NCI-H146 treated with DMSO at 0.1 percent for 48 hours (cell line): ENCODE measurements at regions not wholly inside any gene's neighbourhood (a gene's known extent, or its start where the extent isn't known, plus 50 kb on each side); places are given as distances from the start of the nearest gene placed in this dataset.

ENCODE experiments used
- DNase-seq: peaks from one replicate; lab custom pipeline; 2025; ENCODE audit not compliant: unreplicated experiment; lab: John Stamatoyannopoulos, UW

DNA sequence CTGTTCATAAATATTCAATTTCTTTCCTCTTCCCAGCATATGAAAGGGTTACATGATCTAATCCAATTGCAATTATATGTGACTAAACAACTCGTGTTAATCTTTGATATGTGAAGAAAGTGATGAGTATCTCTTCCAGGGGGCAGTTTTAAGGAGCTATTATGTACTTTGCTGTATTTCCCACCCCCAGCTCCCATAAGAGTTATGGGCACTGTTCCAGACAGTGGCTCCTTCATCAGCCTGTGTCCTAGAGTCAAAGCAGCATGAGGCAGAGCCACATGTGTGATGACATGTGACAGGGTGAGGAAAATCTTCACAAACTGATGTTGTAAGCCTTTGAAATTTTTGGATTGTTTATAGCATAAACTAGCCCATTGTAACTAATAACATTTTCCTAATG is 315.4 kb downstream of the DIPK2A start:
- no peak for DNase-seq

- DNase-seq = no peak
These were observed 317.4 kb downstream of the DIPK2A start for GRCh38 chr3:144289057-144289456.

GRCh38 chr3:144294659-144295538 is 323.3 kb downstream of the DIPK2A start:
- no peak for DNase-seq

DNA sequence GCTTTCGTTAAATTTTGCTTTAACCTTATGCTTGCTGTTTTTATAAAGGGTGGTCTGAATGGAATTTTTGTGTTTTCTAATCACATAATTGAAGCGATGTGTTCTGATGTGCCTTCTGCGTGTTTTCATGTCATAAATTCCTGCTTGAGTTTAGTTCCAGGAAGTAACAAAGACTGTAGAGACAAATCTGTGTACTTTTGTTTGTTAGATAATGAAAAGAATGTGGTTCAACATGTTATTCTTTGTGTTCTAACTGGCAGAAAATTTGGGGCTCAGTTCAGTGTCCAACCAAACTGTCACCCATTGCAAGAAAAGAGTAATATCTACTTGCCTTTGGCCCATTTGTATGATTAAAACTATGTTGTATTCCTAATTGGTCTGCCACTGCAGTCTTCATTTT is 324.0 kb downstream of the DIPK2A start:
- DNase-seq = no peak

DNA sequence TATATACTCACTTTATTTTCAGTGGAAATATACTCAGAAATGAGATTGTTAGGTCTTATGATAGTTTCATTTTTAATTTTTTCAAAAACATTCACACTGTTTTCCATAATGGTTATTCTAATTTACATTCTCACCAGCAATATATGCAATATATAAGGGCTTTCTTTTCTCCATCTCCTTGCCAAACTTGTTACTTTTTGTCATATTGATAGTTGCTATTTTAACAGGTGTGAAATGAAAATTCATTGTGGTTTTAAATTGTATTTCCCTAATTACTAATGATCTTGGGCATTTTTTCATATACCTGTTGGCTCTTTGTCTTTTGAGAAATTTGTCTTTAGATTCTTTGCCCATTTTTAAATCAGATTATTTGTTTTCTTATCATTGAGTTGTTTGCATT is 325.2 kb downstream of the DIPK2A start:
- no peak for DNase-seq

DNA sequence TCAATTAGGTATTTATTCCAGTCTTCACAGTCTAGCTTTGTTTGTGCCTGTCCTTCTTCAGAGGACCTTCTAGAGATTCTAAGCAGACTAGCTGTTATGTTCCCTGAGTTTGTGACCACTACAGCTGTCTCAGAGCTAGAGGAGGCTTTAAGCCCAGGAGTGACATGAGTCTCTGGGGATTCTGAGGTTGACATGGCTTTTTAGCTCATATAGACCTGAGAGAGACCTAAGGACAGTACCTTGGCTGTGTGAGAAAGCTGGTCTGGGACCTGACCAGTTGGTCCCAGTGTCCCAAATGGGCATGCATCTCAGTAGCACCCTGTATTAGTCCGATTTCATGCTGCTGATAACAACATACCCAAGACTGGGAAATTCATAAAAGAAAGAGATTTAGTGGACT is 330.2 kb downstream of the DIPK2A start:
- DNase-seq = no peak

DNA sequence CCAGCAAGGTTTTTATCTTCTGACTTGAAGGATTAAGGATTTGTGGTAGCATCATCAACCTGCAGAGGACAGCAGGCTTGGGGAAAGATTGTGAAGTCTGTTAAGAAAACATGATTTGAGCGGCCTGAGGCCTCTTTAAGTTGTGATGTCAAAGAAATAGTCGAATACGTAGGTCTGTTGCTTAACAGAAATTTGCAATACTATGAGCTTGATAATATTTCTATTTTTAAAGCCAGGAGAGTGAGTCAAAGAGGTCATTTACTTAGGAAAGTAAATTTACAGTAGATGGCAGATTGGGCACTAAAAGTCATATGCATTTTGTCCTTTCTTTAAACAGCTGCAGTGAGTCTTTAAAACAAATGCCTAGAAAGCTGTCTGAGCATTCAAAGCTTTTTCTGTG is 336.3 kb downstream of the DIPK2A start:
- DNase-seq = no peak

DNA sequence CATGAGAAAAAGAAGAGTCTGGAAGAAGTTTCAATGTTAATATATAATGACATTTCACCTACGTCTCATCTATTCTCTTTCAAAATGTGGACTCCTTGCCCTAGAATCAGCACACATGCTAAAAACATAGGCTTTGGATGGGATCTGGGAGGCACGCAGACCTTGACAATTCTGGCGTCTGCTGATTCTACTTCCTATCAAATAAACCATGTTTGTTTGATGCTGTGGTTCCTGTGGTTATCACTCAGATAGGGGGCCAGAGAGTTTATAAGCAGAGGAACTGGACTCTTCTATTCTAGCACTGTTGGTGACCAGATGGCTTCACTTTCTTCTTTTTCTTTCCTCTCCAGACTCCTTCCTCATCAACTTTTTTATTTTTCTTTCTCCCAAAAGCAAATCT is 336.8 kb downstream of the DIPK2A start:
- peak; percentile 37 for DNase-seq

- no peak for DNase-seq
These were observed 341.1 kb downstream of the DIPK2A start for GRCh38 chr3:144312702-144313101.

DNA sequence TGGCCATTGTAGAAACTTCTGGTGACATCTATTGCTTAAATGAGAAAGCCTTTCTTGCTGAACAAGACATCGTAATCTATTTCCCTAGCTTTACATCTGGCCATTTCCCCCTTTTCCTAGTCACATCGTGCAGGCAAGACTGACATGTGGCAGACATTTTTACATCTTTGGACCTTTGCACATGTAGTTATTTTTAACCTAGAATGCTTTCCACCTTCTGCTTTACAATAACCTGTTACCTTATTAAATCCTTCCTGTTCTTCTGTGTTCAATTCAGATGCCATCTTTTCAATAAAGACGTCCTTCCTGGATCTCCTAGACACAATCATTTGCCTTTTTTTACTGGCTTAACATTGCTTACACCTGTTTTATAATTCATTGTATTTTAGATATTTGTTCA is 343.3 kb downstream of the DIPK2A start:
- no peak for DNase-seq

GRCh38 chr3:144317961-144318360 is 346.3 kb downstream of the DIPK2A start:
- DNase-seq = no peak

GRCh38 chr3:144324076-144324475 is 352.5 kb downstream of the DIPK2A start:
- DNase-seq = no peak

GRCh38 chr3:144332868-144333267 is 361.2 kb downstream of the DIPK2A start:
- no peak for DNase-seq

DNA sequence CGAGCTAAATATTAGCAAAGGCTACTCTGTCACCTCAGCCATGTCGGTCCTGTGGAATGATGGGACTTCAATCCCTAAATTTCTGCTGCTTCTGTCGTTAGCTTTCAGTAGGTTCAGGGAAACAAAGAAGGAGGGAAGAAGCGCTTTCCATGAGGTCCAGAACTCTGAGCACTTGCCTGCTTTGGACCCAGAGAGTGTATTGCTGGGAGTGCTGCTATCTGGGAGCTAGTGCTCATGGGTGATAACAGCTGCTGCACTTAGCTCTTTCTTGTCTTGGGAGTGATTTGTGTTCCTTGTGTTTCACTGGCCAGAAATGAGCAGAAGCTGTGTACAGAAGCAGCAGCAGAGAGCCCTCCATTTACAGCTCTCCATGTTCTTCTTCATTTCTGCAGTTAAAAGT is 369.8 kb downstream of the DIPK2A start:
- DNase-seq = no peak

DNA sequence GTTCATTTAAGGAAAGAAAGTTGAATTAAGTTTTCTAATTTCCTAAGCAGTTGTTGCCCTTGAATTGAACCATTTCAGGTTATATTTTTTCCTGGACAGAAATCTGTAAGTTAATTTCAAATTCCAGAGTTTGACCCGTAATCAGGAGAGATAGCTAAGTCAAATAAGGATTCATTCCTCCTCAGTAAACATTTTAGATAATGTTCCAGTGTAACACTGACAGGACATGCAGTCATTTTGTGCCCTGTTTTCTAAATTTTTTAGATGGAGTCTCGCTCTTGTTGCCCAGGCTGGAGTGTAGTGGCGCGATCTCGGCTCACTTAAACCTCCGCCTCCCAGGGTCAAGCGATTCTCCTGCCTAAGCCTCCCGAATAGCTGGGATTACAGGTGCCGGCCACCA is 371.7 kb downstream of the DIPK2A start:
- no peak for DNase-seq

DNA sequence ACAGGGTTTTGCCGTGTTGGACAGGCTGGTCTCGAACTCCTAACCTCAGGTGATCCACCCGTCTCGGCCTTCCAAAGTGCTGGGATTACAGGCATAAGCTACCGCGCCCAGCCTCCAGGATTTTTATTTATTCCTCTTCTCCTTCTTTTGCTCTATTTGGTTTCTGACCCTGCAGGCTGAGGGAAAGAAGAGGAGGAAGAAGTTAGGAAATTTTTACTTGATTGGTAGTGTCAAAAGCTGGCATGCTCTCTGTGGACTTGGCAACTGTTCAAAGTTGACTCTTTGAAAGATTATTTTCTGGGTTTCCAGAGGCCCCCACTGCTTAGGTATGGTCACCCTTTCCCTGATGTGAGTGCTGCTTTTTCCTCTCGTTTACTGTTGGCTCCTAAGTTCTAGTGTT is 372.2 kb downstream of the DIPK2A start:
- no peak for DNase-seq

- DNase-seq = no peak
These were observed 373.4 kb downstream of the DIPK2A start for GRCh38 chr3:144344925-144345548.

DNA sequence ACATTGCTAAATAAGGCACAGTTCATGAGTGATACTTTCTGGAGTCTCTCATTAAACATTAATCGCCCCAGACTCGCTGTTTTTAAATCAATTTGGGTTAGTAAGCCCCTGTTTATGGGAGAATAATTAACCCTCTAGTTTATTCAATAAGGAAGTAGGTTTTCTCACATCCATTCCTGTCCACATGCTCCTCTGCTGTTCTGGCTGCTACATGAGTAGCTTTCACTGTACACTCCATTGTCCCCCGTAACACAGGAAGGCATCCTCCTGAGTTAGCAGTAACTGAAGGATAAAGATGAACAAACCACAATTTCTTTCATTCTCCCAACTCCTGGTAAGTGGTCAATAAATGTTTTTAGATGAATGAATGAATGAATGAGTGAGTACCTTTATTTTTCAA is 378.5 kb downstream of the DIPK2A start:
- DNase-seq = no peak

- DNase-seq = no peak
These were observed 379.4 kb downstream of the DIPK2A start for GRCh38 chr3:144351011-144351410.

GRCh38 chr3:144351773-144352365 is 380.2 kb downstream of the DIPK2A start:
- DNase-seq = no peak

- DNase-seq = no peak
These were observed 386.6 kb downstream of the DIPK2A start for GRCh38 chr3:144358191-144358590.

DNA sequence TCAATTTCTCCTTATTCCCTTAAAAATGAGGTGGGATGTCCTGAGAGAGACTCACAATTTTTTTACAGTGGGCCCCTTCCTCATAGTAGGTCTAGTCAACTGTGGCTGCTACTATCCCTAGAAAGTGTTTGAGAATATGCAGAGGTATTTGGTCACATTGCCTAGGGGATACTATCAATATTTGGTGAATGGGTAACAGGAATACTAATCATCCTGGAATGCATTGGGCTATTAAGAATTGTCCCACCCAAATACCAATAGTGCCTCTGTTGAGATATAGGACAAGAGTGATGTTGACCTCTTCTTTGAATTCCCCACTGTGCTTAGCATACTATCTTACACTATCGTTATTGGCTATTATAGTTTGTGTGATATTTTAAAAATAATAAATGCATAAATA is 389.4 kb downstream of the DIPK2A start:
- no peak for DNase-seq
